ENCODE measurements at regions not wholly inside any gene's neighbourhood (a gene's known extent, or its start where the extent isn't known, plus 50 kb on each side); places are given as distances from the start of the nearest gene placed in this dataset.

GRCh38 chr2:151181524-151181923 lies 80.1 kb downstream of the RBM43 start:
- no peak for TF ChIP-seq GABPB1 (CRISPR knock-in tag; IDR thresholded peaks at IDR 0.05)
- TF ChIP-seq TEAD1 (CRISPR knock-in tag; IDR thresholded peaks at IDR 0.05), result no peak
- TF ChIP-seq RORB (CRISPR knock-in tag; IDR thresholded peaks at IDR 0.05), result no peak
- TF ChIP-seq HMGA2 (CRISPR knock-in tag; IDR thresholded peaks at IDR 0.05), result no peak
- no peak for TF ChIP-seq ARID4B (CRISPR knock-in tag; IDR thresholded peaks at IDR 0.05; ENCODE audit: borderline replicate concordance)
- TF ChIP-seq NR1H2 (CRISPR knock-in tag; IDR thresholded peaks at IDR 0.05), result no peak
- TF ChIP-seq, protein P1, sequence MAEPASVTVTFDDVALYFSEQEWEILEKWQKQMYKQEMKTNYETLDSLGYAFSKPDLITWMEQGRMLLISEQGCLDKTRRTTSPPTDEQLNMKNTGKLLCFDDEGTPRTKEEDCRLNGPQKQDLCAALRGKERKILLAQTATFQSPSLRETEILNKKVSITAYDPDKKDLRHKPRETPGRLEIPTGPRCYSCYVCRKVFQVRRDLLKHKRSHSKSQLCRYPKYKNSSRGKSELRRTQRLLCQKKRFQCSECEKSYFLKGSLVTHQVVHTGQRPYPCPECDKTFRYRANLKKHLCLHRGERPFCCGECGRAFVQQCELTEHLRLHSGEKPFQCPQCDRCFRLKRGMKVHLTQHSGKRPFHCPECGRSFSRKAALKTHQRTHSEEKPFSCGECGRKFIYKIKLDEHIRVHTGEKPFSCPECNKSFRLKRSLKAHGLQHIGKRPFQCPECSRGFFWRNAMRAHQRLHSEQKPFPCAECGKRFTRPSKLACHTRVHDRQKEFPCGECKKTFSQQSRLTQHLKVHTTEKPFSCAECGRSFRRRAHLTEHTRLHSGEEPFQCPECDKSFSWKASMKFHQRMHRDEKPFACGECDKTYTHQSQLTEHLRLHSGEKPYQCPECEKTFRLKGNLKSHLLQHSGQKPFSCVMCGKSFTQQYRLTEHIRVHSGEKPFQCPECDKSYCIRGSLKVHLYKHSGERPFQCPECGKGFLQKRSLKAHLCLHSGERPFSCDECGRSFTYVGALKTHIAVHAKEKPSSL (CRISPR knock-in tag; conservative IDR thresholded peaks at IDR 0.05), result no peak
- no peak for TF ChIP-seq ZNF138 (CRISPR knock-in tag; conservative IDR thresholded peaks at IDR 0.05)
- TF ChIP-seq, protein P2, sequence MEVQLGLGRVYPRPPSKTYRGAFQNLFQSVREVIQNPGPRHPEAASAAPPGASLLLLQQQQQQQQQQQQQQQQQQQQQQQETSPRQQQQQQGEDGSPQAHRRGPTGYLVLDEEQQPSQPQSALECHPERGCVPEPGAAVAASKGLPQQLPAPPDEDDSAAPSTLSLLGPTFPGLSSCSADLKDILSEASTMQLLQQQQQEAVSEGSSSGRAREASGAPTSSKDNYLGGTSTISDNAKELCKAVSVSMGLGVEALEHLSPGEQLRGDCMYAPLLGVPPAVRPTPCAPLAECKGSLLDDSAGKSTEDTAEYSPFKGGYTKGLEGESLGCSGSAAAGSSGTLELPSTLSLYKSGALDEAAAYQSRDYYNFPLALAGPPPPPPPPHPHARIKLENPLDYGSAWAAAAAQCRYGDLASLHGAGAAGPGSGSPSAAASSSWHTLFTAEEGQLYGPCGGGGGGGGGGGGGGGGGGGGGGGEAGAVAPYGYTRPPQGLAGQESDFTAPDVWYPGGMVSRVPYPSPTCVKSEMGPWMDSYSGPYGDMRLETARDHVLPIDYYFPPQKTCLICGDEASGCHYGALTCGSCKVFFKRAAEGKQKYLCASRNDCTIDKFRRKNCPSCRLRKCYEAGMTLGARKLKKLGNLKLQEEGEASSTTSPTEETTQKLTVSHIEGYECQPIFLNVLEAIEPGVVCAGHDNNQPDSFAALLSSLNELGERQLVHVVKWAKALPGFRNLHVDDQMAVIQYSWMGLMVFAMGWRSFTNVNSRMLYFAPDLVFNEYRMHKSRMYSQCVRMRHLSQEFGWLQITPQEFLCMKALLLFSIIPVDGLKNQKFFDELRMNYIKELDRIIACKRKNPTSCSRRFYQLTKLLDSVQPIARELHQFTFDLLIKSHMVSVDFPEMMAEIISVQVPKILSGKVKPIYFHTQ (CRISPR knock-in tag; IDR thresholded peaks at IDR 0.05), result no peak
- ATAC-seq (no peak), DNase-seq (ENCODE audit: low spot score) (no peak)
- Mint-ChIP-seq H3K27ac (no peak overlapping the region), H3K4me3 (no peak overlapping the region), H3K9me3 (no peaks in the 10 kb centered on the region), H3K4me1 (peaks cover 30% of the 10 kb centered on the region), H3K27me3 (ENCODE audit: low read depth) (no peaks in the 10 kb centered on the region), H3K36me3 (no peaks in the 10 kb centered on the region; the same call in 1 of the 2 replicates)
- POLR2A ChIA-PET, result no interaction called here
- CTCF ChIA-PET, result interaction anchor here (0.8 kb wide), 1 partner anchor 57 kb away, joined by 3 read pairs; no protein-coding TSS in a partner anchor

DNA sequence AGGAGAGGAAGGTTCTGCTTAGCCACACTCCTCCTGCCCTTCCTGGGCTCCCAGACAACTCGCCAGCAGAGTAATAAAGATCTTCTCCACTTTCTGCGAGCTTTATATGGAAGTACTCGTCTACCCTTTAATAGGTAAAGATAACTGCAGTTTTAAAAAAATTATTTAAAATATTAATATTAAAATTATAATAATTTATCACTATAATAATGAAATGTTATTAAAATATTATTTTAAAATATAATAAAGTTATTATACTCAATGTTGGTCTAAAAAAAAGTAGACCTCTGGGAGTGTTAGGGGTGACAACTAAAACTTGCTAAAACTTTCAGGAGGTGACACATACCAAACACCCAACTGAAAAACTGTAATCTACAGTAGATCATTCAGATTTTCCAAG lies 81.5 kb downstream of the RBM43 start:
- ATAC-seq, result no peak
- Mint-ChIP-seq H3K36me3 (no peaks in the 10 kb centered on the region), H3K4me3 (no peak overlapping the region), H3K27me3 (ENCODE audit: low read depth) (no peaks in the 10 kb centered on the region; the same call in 1 of the 2 replicates), H3K4me1 (peaks cover 43% of the 10 kb centered on the region), H3K9me3 (no peaks in the 10 kb centered on the region), H3K27ac (no peak overlapping the region)
- ChIA-PET POLR2A (no interaction called here), CTCF (no interaction called here)
- TF ChIP-seq KAT7 (CRISPR knock-in tag; IDR thresholded peaks at IDR 0.05; ENCODE audit: borderline replicate concordance), result no peak
- TF ChIP-seq, protein P3, sequence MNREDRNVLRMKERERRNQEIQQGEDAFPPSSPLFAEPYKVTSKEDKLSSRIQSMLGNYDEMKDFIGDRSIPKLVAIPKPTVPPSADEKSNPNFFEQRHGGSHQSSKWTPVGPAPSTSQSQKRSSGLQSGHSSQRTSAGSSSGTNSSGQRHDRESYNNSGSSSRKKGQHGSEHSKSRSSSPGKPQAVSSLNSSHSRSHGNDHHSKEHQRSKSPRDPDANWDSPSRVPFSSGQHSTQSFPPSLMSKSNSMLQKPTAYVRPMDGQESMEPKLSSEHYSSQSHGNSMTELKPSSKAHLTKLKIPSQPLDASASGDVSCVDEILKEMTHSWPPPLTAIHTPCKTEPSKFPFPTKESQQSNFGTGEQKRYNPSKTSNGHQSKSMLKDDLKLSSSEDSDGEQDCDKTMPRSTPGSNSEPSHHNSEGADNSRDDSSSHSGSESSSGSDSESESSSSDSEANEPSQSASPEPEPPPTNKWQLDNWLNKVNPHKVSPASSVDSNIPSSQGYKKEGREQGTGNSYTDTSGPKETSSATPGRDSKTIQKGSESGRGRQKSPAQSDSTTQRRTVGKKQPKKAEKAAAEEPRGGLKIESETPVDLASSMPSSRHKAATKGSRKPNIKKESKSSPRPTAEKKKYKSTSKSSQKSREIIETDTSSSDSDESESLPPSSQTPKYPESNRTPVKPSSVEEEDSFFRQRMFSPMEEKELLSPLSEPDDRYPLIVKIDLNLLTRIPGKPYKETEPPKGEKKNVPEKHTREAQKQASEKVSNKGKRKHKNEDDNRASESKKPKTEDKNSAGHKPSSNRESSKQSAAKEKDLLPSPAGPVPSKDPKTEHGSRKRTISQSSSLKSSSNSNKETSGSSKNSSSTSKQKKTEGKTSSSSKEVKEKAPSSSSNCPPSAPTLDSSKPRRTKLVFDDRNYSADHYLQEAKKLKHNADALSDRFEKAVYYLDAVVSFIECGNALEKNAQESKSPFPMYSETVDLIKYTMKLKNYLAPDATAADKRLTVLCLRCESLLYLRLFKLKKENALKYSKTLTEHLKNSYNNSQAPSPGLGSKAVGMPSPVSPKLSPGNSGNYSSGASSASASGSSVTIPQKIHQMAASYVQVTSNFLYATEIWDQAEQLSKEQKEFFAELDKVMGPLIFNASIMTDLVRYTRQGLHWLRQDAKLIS (CRISPR knock-in tag; IDR thresholded peaks at IDR 0.05; ENCODE audit: borderline replicate concordance), result no peak
- TF ChIP-seq HMGA2 (CRISPR knock-in tag; IDR thresholded peaks at IDR 0.05), result peak; percentile 99
- no peak for DNase-seq (ENCODE audit: low spot score)

All from WTC11 (cell line).